IPS-15b (cell line): ENCODE measurements at regions not wholly inside any gene's neighbourhood (a gene's known extent, or its start where the extent isn't known, plus 50 kb on each side); places are given as distances from the start of the nearest gene placed in this dataset.
"Not testable (repeated sequence)": the region's sequence is repeated elsewhere in the genome, so short reads cannot be mapped to it uniquely, and the experiment has no call there.

ENCODE experiments used
- H3K27me3 ChIP-seq: one replicate; pipeline ENCODE4 v1.6.1; 2013; ENCODE audit warnings: low read length; ENCODE audit not compliant: control insufficient read depth, insufficient read depth
- H3K36me3 ChIP-seq: one replicate; pipeline ENCODE4 v1.6.1; 2013; ENCODE audit warnings: low read length; ENCODE audit not compliant: control insufficient read depth, insufficient read depth
- H3K4me1 ChIP-seq: one replicate; pipeline ENCODE4 v1.6.1; 2013; ENCODE audit warnings: mild to moderate bottlenecking, low read length; ENCODE audit not compliant: control insufficient read depth, insufficient read depth
- H3K4me3 ChIP-seq: one replicate; pipeline ENCODE4 v1.5.1; 2013; ENCODE audit warnings: low read depth, low read length
- H3K9ac ChIP-seq: one replicate; pipeline ENCODE4 v1.6.1; 2013; ENCODE audit warnings: low read depth, mild to moderate bottlenecking, low read length
- H3K9me3 ChIP-seq: one replicate; pipeline ENCODE4 v1.6.1; 2013; ENCODE audit warnings: mild to moderate bottlenecking, low read length; ENCODE audit not compliant: control insufficient read depth, insufficient read depth

DNA sequence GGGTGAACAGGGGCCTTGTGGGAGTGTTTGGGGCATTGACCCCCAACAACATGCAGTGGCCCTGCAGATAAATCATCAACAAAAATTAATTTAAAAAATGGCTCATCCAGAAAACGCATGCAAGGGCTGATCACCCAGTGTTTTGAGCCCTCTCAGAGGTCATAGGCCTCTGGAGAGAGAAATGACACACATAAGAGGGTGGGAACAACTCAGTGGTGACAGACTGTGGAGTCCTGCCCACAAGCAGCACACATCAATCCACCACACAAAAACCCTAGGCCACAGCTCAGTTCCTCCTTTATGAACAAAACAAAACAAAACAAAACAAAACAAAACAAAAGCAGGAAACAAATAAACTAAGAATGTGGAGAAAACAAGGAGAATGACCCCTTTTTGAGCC lies 351.7 kb upstream of the SPHKAP start:
- no peak overlapping the region for H3K9ac ChIP-seq
- no peaks in the 10 kb centered on the region for H3K36me3 ChIP-seq
- H3K9me3 ChIP-seq, result peaks cover 10% of the 10 kb centered on the region
- H3K4me1 ChIP-seq, result no peaks in the 10 kb centered on the region
- no peak overlapping the region for H3K4me3 ChIP-seq
- H3K27me3 ChIP-seq, result no peaks in the 10 kb centered on the region

DNA sequence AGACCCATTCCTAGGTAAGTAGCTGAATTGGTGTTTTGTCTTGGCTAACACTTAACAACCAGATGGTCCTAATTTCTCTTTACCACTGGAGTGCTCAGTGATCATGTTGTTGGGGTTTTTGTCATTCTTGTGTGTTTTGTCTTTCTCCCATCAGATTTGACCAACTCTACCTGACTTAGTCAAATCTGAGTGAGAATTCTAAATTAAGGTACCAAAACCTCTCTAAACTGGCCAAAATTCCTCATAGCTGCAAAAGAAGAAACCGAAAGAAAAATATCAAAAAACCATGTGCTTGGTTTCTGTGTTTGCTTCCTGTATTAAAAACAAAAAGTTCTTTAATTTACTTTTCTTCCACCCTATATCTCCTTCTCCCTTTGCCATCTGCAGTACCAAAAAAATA lies 350.7 kb upstream of the SPHKAP start:
- Histone ChIP-seq H3K9me3 (peaks cover 10% of the 10 kb centered on the region), H3K4me1 (no peaks in the 10 kb centered on the region), H3K9ac (no peak overlapping the region)

DNA sequence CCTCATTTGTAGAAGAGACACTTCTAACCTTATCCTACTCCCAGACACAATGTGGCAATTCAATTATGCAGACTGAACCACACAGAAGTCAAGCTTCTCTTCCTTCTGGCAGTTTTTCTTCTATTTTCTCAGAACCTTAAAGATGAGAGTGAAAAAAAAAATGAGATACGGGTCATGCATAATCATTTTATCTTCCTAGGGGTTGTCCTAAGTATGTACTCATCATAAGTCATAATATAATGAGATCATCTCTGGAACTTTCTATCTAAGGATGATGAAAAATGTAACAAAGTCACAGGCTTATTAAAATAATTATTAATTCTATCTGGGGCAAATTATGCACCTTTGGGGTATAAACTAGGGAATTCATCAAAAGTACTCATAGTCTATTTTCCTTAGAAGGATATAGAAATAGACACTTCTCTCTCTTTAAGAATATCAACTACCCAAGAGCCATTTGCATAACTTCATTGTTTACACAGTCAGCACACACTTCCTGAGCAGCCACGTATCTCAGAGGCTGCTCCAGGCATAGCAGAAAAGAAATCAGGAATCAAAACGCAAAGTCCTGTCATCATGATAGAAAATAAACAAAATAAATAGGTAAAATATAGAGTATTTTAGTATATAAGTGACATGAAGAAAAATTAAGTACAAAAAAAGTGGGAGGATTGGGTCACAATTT lies 345.9 kb upstream of the SPHKAP start:
- Histone ChIP-seq H3K27me3 (no peaks in the 10 kb centered on the region), H3K36me3 (no peaks in the 10 kb centered on the region), H3K4me1 (no peaks in the 10 kb centered on the region), H3K9ac (no peak overlapping the region), H3K9me3 (no peaks in the 10 kb centered on the region), H3K4me3 (no peak overlapping the region)

More for the DNA sequence above, 350.7 kb upstream of the SPHKAP start:
- no peak overlapping the region for H3K4me3 ChIP-seq
- H3K36me3 ChIP-seq, result no peaks in the 10 kb centered on the region
- H3K27me3 ChIP-seq, result no peaks in the 10 kb centered on the region

DNA sequence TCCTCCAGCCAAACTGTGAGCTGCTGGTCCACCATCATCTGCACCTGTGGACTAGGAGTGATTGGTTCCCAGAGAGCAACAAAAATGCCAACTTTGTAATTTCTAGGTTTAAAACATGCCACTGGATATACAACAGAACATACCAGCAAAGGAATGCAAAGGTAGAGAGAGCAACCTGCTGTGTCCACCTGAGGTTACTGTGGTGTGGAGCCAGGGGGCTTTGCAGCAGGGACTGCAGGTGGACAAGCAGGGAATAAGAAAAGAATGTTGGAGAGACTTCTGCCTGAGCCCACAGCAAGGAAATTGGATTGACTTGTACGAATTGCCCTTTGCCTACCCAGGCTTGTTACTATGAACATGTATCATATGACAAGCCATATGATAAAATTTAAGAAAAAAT lies 345.2 kb upstream of the SPHKAP start:
- no peak overlapping the region for H3K4me3 ChIP-seq
- H3K9me3 ChIP-seq, result no peaks in the 10 kb centered on the region
- no peaks in the 10 kb centered on the region for H3K27me3 ChIP-seq
- no peaks in the 10 kb centered on the region for H3K4me1 ChIP-seq
- H3K36me3 ChIP-seq, result no peaks in the 10 kb centered on the region
- H3K9ac ChIP-seq, result no peak overlapping the region

DNA sequence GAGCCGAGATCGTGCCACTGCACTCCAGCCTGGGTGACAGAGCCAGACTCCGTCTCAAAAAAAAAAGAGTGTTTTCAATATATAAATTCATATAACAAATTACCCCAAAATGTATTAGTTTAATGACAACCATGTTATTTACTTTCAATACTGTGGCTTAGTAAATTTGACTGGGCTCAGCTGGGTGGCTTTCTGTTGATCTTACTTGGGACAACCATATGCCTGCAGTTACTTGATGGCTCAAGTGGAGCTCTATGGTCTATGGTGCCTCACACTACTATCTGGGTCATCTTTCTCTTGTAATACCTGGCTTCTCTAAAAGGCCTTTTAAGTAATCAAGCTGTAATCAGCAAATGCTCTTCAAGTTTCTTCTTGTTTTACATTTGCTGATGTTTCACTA lies 341.5 kb upstream of the SPHKAP start:
- no peak overlapping the region for H3K9ac ChIP-seq
- no peaks in the 10 kb centered on the region for H3K27me3 ChIP-seq
- H3K9me3 ChIP-seq, result no peaks in the 10 kb centered on the region
- H3K4me3 ChIP-seq, result no peak overlapping the region
- no peaks in the 10 kb centered on the region for H3K4me1 ChIP-seq
- H3K36me3 ChIP-seq, result no peaks in the 10 kb centered on the region

DNA sequence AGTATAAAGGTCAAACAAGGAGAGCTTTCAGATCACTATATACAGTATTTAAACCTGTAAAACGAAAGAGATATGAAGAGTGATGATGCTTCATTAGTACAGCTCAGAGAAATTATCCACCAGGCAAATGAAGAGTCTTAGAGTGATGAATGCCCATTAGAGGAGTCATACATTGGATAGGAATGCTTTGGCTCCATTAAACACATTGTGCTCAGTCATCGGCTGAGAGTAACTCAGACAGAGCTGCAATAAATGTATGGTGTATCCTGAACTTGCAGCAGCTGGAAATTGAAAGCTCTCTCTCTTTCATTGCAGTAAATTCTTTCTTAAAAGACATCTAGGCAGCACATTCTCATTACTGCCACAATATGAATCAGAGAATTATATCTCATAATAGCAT lies 340.8 kb upstream of the SPHKAP start:
- H3K9me3 ChIP-seq, result no peaks in the 10 kb centered on the region
- no peak overlapping the region for H3K4me3 ChIP-seq
- no peaks in the 10 kb centered on the region for H3K36me3 ChIP-seq
- H3K9ac ChIP-seq, result no peak overlapping the region
- no peaks in the 10 kb centered on the region for H3K4me1 ChIP-seq
- no peaks in the 10 kb centered on the region for H3K27me3 ChIP-seq

DNA sequence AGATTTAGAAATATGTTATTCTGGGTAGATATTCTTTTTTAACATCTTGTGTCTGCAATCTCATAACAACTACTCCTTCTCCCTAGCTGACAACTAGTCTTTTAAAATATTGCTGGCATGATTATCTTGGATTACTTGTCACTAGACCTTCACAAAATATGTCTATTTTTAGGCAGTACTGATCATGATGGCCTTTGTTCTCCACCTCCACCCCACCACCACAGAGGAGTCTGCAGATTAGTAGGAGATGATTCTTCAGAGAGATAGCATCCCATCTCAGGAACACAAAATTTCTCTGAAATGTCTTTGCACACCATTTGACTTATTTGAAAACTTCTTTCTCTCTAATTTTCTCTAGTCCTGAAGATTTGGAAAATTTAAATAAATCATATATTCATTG lies 338.1 kb upstream of the SPHKAP start:
- Histone ChIP-seq H3K27me3 (no peaks in the 10 kb centered on the region), H3K36me3 (no peaks in the 10 kb centered on the region), H3K4me3 (no peak overlapping the region), H3K9ac (no peak overlapping the region), H3K9me3 (no peaks in the 10 kb centered on the region), H3K4me1 (peaks cover 12% of the 10 kb centered on the region)

DNA sequence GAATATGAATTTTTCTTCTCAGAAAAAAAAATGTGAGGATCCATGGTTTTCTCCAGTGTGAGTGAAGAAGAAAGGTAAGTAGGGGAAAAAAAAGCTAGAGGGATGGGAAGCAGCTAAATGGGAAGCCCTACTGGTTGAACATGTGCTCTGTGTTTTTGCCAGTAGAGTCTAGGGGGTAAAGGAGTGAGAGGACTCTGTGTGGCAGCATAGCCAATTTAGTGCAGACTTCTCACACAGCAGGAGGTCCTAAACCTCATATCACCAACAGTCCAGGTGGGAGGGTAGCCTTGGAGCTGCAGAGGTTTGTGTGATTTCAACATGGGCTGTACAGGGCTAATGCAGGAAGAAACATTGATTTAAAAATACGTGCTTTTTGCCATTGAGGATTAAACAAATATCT lies 334.5 kb upstream of the SPHKAP start:
- no peak overlapping the region for H3K9ac ChIP-seq
- peaks cover 15% of the 10 kb centered on the region for H3K4me1 ChIP-seq
- no peak overlapping the region for H3K4me3 ChIP-seq
- H3K27me3 ChIP-seq, result no peaks in the 10 kb centered on the region
- no peaks in the 10 kb centered on the region for H3K36me3 ChIP-seq
- H3K9me3 ChIP-seq, result no peaks in the 10 kb centered on the region

DNA sequence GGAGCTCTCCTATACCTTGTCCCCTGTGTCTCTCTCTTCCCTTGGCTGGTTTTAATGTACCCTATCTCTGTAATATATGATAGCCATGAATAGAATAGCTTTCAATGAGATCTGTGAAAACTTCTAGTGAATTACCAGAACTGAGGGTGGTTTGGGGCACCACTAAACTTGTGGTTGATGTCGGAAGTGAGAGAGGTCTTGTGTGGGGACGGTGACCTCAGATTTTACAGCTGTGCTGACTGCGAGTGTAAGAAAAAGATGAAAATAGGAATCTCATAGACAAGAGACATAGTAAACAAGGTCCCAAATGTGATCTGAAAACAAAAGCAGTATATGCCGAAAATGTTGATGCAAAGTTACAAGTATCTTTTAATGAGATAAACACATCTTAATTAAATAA lies 332.0 kb upstream of the SPHKAP start:
- H3K9ac ChIP-seq, H3K27me3 ChIP-seq, H3K9me3 ChIP-seq, H3K4me3 ChIP-seq, H3K36me3 ChIP-seq: not testable (repeated sequence)
- H3K4me1 ChIP-seq, result peaks cover 18% of the 10 kb centered on the region

DNA sequence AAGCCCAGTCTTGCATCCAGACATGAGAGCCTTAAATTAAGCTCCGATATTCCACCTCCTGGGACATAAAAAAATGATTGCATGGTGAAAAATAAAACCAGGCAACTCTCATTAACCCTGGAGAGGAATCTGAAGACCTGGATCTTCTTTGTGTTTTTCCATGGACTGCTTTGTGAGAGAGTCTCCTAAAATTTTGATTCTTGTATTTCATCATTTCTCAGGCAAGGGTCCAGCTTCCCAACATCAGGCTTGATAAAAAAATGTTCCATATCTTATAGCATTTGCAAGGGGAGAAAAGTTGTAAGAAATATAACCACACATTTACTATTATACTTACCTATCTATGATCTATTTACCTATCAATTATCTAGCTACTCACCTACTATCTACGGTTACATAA lies 327.5 kb upstream of the SPHKAP start:
- Histone ChIP-seq H3K4me3 (no peak overlapping the region), H3K9me3 (no peaks in the 10 kb centered on the region), H3K4me1 (peaks cover 29% of the 10 kb centered on the region), H3K27me3 (no peaks in the 10 kb centered on the region), H3K36me3 (no peaks in the 10 kb centered on the region), H3K9ac (no peak overlapping the region)

DNA sequence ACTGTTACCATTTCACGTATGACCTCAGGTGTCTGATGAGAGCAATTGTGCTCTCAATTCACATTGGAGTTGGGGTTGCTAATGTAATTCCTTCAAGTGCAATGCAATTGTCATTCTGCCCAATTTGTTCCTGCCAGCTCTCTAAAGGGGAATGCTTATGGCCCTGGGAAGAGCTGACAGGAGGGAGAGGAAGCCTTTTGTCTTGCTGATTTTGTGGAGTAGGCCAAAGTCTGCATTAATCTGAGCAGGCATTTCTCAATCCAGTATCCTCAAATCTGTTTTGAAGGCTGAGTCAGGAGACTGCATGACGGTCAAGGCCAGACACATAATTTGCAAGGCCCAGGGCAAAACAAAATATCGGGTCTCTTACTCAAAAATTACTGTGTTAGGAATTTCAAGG lies 326.4 kb upstream of the SPHKAP start:
- no peak overlapping the region for H3K9ac ChIP-seq

DNA sequence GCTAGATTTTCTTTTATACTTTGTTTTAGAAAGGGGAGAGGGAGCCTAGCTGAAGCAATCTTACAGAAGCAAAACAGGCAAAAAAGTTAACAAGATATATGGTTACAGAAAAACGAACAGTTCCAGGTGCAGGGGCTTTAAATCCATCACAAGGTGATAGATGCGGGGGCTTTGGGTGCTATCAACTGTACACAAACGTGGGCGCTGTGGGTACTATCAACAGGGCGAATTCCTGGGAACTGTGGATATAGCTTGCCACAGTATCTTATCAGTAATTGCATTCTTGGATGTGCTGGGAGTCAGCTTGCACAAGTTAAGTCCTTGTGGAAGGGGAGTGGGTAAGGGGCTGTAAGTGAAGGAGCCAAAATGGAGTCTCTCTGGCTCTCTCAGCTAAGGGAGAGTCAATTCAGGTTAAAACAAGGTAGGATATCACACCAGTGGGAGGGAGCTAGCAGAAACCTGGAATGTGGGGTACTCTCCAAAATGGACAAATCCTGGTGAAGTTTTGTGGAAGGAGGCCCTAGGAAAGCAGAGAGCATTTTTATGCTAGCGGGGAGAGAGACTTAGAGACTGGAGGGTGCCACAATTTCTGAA lies 325.8 kb upstream of the SPHKAP start:
- Histone ChIP-seq H3K9me3 (no peaks in the 10 kb centered on the region), H3K27me3 (no peaks in the 10 kb centered on the region), H3K4me3 (no peak overlapping the region)

More for the DNA sequence above, 326.4 kb upstream of the SPHKAP start:
- Histone ChIP-seq H3K4me3 (no peak overlapping the region), H3K27me3 (no peaks in the 10 kb centered on the region), H3K4me1 (peaks cover 29% of the 10 kb centered on the region), H3K9me3 (no peaks in the 10 kb centered on the region), H3K36me3 (no peaks in the 10 kb centered on the region)

More for the DNA sequence above, 325.8 kb upstream of the SPHKAP start:
- Histone ChIP-seq H3K36me3 (no peaks in the 10 kb centered on the region), H3K9ac (no peak overlapping the region), H3K4me1 (peaks cover 29% of the 10 kb centered on the region)
